Panc1 (cell line): ENCODE measurements at regions not wholly inside any gene's neighbourhood (a gene's known extent, or its start where the extent isn't known, plus 50 kb on each side); places are given as distances from the start of the nearest gene placed in this dataset.

Source experiments
- ATAC-seq: fragments of 200-7000 bp; cut with Tn5 transposase; 2 replicates; pipeline ENCODE4 v1.9.1; 2020; ENCODE audit warnings: mild to moderate bottlenecking, moderate library complexity
- BruUV-seq: library from RNA; stranded (reverse); fragments of 400-500 nt; replicated peaks from 2 replicates; lab custom pipeline; 2021; lab: Mats Ljungman, UMichigan
- CTCF ChIA-PET: fragments of 300-600 bp; sonication (Branson Sonifier 250); formaldehyde crosslinking; loops from one replicate; lab custom pipeline; 2022; ENCODE audit warnings: antibody characterized with exemption; lab: Charles Lee
- POLR2A ChIA-PET: fragments of 300-600 bp; sonication (Branson Sonifier 250); formaldehyde crosslinking; loops from one replicate; lab custom pipeline; 2022; ENCODE audit warnings: antibody characterized with exemption; lab: Charles Lee
- DNase-seq: peaks from one replicate; pipeline ENCODE4 v3.0.0-alpha.2; 2010; ENCODE audit warnings: low read depth, low spot score
- H3K27ac ChIP-seq: 2 replicates; pipeline ENCODE4 v1.5.1; 2011; ENCODE audit warnings: mild to moderate bottlenecking, low read length, inconsistent platforms
- H3K27me3 ChIP-seq: fragments of 200-500 bp; sonication (Bioruptor generic); 2 replicates; pipeline ENCODE4 v1.6.0; 2014; ENCODE audit warnings: low read length, inconsistent platforms; ENCODE audit not compliant: control insufficient read depth, insufficient read depth
- H3K36me3 ChIP-seq: fragments of 200-500 bp; sonication (Bioruptor generic); 2 replicates; pipeline ENCODE4 v1.5.1; 2014; ENCODE audit warnings: inconsistent platforms, mild to moderate bottlenecking, low read length, moderate library complexity; ENCODE audit not compliant: control insufficient read depth, insufficient read depth
- H3K4me1 ChIP-seq: 2 replicates; pipeline ENCODE4 v1.5.1; 2011; ENCODE audit warnings: inconsistent platforms, mild to moderate bottlenecking, low read length, moderate library complexity; ENCODE audit not compliant: control insufficient read depth, insufficient read depth
- H3K4me3 ChIP-seq, 2 experiments: 2 replicates each; pipeline ENCODE4 v1.5.1; 2011 to 2012; ENCODE audit warnings: low read depth in 2 of 2, low read length in 2 of 2, mild to moderate bottlenecking in 2 of 2, inconsistent platforms in 1 of 2, moderate library complexity in 1 of 2
- H3K9me3 ChIP-seq: fragments of 200-500 bp; sonication (Bioruptor generic); 2 replicates; pipeline ENCODE4 v1.5.1; 2014; ENCODE audit warnings: low read depth, mild to moderate bottlenecking, inconsistent platforms, low read length, moderate library complexity; ENCODE audit not compliant: control insufficient read depth, insufficient read depth
- POLR2AphosphoS5 ChIP-seq: IDR thresholded peaks from 2 replicates; pipeline ENCODE4 v1.6.1; 2012; ENCODE audit warnings: mild to moderate bottlenecking, low read depth, low read length, moderate library complexity
- SIN3A ChIP-seq: IDR thresholded peaks from 2 replicates; pipeline ENCODE4 v1.6.1; 2012; ENCODE audit warnings: low read depth, mild to moderate bottlenecking, low read length, moderate library complexity, borderline replicate concordance; ENCODE audit not compliant: insufficient read depth
- TCF7L2 ChIP-seq: IDR thresholded peaks from 2 replicates; pipeline ENCODE4 v1.6.1; 2011; ENCODE audit warnings: mild to moderate bottlenecking, low read depth, low read length, inconsistent platforms
- in situ Hi-C: cut with HindIII; loops from 2 replicates; pipeline ENCODE4 v1.10.0; 2016; ENCODE audit warnings: low sequenced_read_pairs, low pct_unique_long_range_greater_than_20kb
- intact Hi-C: fragments of 100-400 bp; cut with micrococcal nuclease; formaldehyde crosslinking; loops from one replicate; pipeline ENCODE4 v1.10.0; 2022; ENCODE audit not compliant: unreplicated experiment
- TF ChIP-seq, protein P1 (sequence below): fragments of 450-650 bp; IDR thresholded peaks from 2 replicates; pipeline ENCODE4 v1.5.1; 2017; ENCODE audit warnings: mild to moderate bottlenecking
- TF ChIP-seq, protein P2 (sequence below), 2 experiments: IDR thresholded peaks; 2 replicates each; pipeline ENCODE4 v1.6.1; 2011 to 2012; ENCODE audit warnings: low read depth in 2 of 2, control low read depth in 1 of 2, low read length in 1 of 2, mild to moderate bottlenecking in 1 of 2, moderate library complexity in 1 of 2; ENCODE audit not compliant: insufficient read depth in 1 of 2

GRCh38 chr22:27576815-27577573 is 224.6 kb downstream of the MN1 start:
- TF ChIP-seq POLR2AphosphoS5: no peak
- TF ChIP-seq, protein P1, sequence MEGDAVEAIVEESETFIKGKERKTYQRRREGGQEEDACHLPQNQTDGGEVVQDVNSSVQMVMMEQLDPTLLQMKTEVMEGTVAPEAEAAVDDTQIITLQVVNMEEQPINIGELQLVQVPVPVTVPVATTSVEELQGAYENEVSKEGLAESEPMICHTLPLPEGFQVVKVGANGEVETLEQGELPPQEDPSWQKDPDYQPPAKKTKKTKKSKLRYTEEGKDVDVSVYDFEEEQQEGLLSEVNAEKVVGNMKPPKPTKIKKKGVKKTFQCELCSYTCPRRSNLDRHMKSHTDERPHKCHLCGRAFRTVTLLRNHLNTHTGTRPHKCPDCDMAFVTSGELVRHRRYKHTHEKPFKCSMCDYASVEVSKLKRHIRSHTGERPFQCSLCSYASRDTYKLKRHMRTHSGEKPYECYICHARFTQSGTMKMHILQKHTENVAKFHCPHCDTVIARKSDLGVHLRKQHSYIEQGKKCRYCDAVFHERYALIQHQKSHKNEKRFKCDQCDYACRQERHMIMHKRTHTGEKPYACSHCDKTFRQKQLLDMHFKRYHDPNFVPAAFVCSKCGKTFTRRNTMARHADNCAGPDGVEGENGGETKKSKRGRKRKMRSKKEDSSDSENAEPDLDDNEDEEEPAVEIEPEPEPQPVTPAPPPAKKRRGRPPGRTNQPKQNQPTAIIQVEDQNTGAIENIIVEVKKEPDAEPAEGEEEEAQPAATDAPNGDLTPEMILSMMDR: no peak
- no peak for TF ChIP-seq SIN3A
- TF ChIP-seq TCF7L2: no peak
- TF ChIP-seq, protein P2, sequence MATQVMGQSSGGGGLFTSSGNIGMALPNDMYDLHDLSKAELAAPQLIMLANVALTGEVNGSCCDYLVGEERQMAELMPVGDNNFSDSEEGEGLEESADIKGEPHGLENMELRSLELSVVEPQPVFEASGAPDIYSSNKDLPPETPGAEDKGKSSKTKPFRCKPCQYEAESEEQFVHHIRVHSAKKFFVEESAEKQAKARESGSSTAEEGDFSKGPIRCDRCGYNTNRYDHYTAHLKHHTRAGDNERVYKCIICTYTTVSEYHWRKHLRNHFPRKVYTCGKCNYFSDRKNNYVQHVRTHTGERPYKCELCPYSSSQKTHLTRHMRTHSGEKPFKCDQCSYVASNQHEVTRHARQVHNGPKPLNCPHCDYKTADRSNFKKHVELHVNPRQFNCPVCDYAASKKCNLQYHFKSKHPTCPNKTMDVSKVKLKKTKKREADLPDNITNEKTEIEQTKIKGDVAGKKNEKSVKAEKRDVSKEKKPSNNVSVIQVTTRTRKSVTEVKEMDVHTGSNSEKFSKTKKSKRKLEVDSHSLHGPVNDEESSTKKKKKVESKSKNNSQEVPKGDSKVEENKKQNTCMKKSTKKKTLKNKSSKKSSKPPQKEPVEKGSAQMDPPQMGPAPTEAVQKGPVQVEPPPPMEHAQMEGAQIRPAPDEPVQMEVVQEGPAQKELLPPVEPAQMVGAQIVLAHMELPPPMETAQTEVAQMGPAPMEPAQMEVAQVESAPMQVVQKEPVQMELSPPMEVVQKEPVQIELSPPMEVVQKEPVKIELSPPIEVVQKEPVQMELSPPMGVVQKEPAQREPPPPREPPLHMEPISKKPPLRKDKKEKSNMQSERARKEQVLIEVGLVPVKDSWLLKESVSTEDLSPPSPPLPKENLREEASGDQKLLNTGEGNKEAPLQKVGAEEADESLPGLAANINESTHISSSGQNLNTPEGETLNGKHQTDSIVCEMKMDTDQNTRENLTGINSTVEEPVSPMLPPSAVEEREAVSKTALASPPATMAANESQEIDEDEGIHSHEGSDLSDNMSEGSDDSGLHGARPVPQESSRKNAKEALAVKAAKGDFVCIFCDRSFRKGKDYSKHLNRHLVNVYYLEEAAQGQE (IDR thresholded peaks at IDR 0.05; ENCODE audit: insufficient read depth in 1 of 2, low read depth in 2 of 2, low read length in 1 of 2): no peak
- Histone ChIP-seq H3K36me3 (no peaks in the 10 kb centered on the region), H3K4me3 (no peak overlapping the region), H3K27me3 (no peaks in the 10 kb centered on the region), H3K4me1 (no peaks in the 10 kb centered on the region), H3K9me3 (no peaks in the 10 kb centered on the region), H3K27ac (no peak overlapping the region)
- ChIA-PET CTCF (no interaction called here), POLR2A (no interaction called here)
- DNase-seq (no peak), ATAC-seq (no peak)
- intact Hi-C loops: no loop called here
- no TSS peak for BruUV-seq
- in situ Hi-C loops: no loop called here

DNA sequence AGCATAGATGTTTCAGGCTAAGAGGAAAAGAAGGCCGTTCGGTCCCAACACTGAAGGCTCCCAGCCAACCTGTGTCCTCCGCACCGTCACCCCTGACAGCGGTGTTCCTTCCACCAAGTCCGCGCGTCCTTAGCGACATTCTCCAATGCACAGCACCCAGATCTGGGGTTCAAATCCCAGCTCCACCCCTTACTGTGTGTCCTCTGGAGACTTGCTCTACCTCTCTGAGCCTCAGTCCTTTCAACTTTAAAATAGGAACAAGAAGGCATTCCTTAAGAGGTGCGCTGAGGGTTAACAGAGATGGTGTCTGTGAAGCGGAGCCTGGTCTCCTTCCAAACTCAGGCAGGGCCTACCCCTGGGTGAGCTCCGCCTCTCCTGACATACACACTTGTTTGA is 224.0 kb downstream of the MN1 start:
- ATAC-seq: no peak
- no TSS peak for BruUV-seq
- no peaks in the 10 kb centered on the region for H3K9me3 ChIP-seq
- CTCF ChIA-PET: no interaction called here
- H3K4me1 ChIP-seq: no peaks in the 10 kb centered on the region
- POLR2A ChIA-PET: no interaction called here
- H3K27me3 ChIP-seq: no peaks in the 10 kb centered on the region
- no peak for TF ChIP-seq POLR2AphosphoS5
- TF ChIP-seq, protein P2 (IDR thresholded peaks at IDR 0.05; ENCODE audit: insufficient read depth in 1 of 2, low read depth in 2 of 2, low read length in 1 of 2): no peak
- TF ChIP-seq SIN3A: no peak
- TF ChIP-seq, protein P1: no peak
- TF ChIP-seq TCF7L2: no peak
- in situ Hi-C loops (no loop called here), intact Hi-C loops (no loop called here)
- H3K4me3 ChIP-seq: no peak overlapping the region
- H3K27ac ChIP-seq: no peak overlapping the region
- no peaks in the 10 kb centered on the region for H3K36me3 ChIP-seq
- no peak for DNase-seq
